CD4-positive, alpha-beta T cell (primary cell): ENCODE measurements at regions not wholly inside any gene's neighbourhood (a gene's known extent, or its start where the extent isn't known, plus 50 kb on each side); places are given as distances from the start of the nearest gene placed in this dataset.

Experiments used
- ATAC-seq: fragments of 200-7000 bp; cut with Tn5 transposase; one replicate; pipeline ENCODE4 v1.10.0; 2022; ENCODE audit warnings: mild to moderate bottlenecking; ENCODE audit not compliant: poor library complexity
- CTCF ChIA-PET: fragments of 350-600 bp; sonication (Branson Sonifier 250); formaldehyde crosslinking; loops from one replicate; lab custom pipeline; 2021; ENCODE audit warnings: antibody characterized with exemption, inconsistent platforms; lab: Charles Lee
- POLR2A ChIA-PET: fragments of 350-600 bp; sonication (Branson Sonifier 250); formaldehyde crosslinking; loops from one replicate; lab custom pipeline; 2021; ENCODE audit warnings: antibody characterized with exemption, inconsistent platforms; lab: Charles Lee
- DNase-seq, 14 experiments: peaks; one replicate each; pipeline ENCODE4 v3.0.0-alpha.2; 2013 to 2020; ENCODE audit warnings: mixed read lengths in 2 of 14
- H3K27ac ChIP-seq, 2 donors: one replicate each; pipeline versions ENCODE4 v1.5.1 to v1.7.0; 2013; ENCODE audit warnings: low read length in 2 of 2, low read depth in 1 of 2, mild to moderate bottlenecking in 1 of 2
- H3K27me3 ChIP-seq, 2 experiments: 1 replicate in 1 of 2; 2 replicates in 1 of 2; pipeline versions ENCODE4 v1.6.1 to v1.7.0; 2013; ENCODE audit warnings: low read length in 2 of 2, control low read depth in 1 of 2, mild to moderate bottlenecking in 1 of 2, moderate library complexity in 1 of 2; ENCODE audit not compliant: insufficient read depth in 2 of 2, control insufficient read depth in 1 of 2
- H3K36me3 ChIP-seq: one replicate; pipeline ENCODE4 v1.6.1; 2013; ENCODE audit warnings: low read length, control low read depth; ENCODE audit not compliant: insufficient read depth
- H3K4me1 ChIP-seq: one replicate; pipeline ENCODE4 v1.6.1; 2013; ENCODE audit warnings: low read length, control low read depth; ENCODE audit not compliant: insufficient read depth
- H3K4me3 ChIP-seq: one replicate; pipeline ENCODE4 v1.5.1; 2013; ENCODE audit warnings: mild to moderate bottlenecking, low read length, moderate library complexity
- H3K9me3 ChIP-seq, 2 experiments: 1 replicate in 1 of 2; 2 replicates in 1 of 2; pipeline versions ENCODE4 v1.6.1 to v1.7.0; 2013; ENCODE audit warnings: low read length in 2 of 2, mild to moderate bottlenecking in 2 of 2, control low read depth in 1 of 2, moderate library complexity in 1 of 2; ENCODE audit not compliant: control insufficient read depth in 1 of 2, insufficient read depth in 1 of 2
- H3K27ac Mint-ChIP-seq: one replicate; pipeline ENCODE4 v1.8.0; 2020; ENCODE audit warnings: mixed read lengths
- H3K27me3 Mint-ChIP-seq: one replicate; pipeline ENCODE4 v1.8.0; 2021; ENCODE audit warnings: mixed read lengths
- H3K36me3 Mint-ChIP-seq: one replicate; pipeline ENCODE4 v1.8.0; 2021; ENCODE audit warnings: low read depth, mixed read lengths
- H3K4me1 Mint-ChIP-seq: one replicate; pipeline ENCODE4 v1.8.0; 2021; ENCODE audit warnings: low read depth, mixed read lengths
- H3K4me3 Mint-ChIP-seq: one replicate; pipeline ENCODE4 v1.8.0; 2020; ENCODE audit warnings: mild to moderate bottlenecking, mixed read lengths
- H3K9me3 Mint-ChIP-seq: one replicate; pipeline ENCODE4 v1.8.0; 2020; ENCODE audit warnings: mixed read lengths
- CTCF ChIP-seq: fragments of 200-600 bp; IDR thresholded peaks from one replicate; pipeline ENCODE4 v1.8.0; 2022; ENCODE audit warnings: antibody characterized with exemption, mild to moderate bottlenecking
- intact Hi-C, 2 experiments: fragments of 100-400 bp; cut with DNase I in 1 of 2; cut with micrococcal nuclease in 1 of 2; formaldehyde crosslinking; loops; one replicate each; pipeline versions ENCODE4 v1.15.1 to v1.9.0; 2023 to 2025; cut with DNase I, micrococcal nuclease

GRCh38 chr5:4222147-4222546, 626.5 kb downstream of the IRX1 start:
- H3K27me3 Mint-ChIP-seq: no peaks in the 10 kb centered on the region
- H3K27ac Mint-ChIP-seq: no peak overlapping the region
- no peaks in the 10 kb centered on the region for H3K36me3 Mint-ChIP-seq
- H3K4me3 ChIP-seq: no peak overlapping the region
- no peak overlapping the region for H3K27ac ChIP-seq
- POLR2A ChIA-PET: no interaction called here
- no peaks in the 10 kb centered on the region for H3K36me3 ChIP-seq
- ATAC-seq: no peak
- no peak overlapping the region for H3K4me3 Mint-ChIP-seq
- H3K9me3 ChIP-seq: peaks cover 0 to 36% of the 10 kb centered on the region in 2 experiments
- no peak for TF ChIP-seq CTCF
- intact Hi-C loops: no loop called here
- H3K4me1 Mint-ChIP-seq: no peaks in the 10 kb centered on the region
- CTCF ChIA-PET: interaction anchor here (0.7 kb wide), 1 partner anchor 13 kb away, joined by 4 read pairs; no protein-coding TSS in a partner anchor
- no peak for DNase-seq
- no peaks in the 10 kb centered on the region for H3K4me1 ChIP-seq
- no peaks in the 10 kb centered on the region for H3K27me3 ChIP-seq
- H3K9me3 Mint-ChIP-seq: no peaks in the 10 kb centered on the region

- H3K4me1 ChIP-seq: no peaks in the 10 kb centered on the region
- Mint-ChIP-seq H3K9me3 (no peaks in the 10 kb centered on the region), H3K4me1 (no peaks in the 10 kb centered on the region), H3K4me3 (no peak overlapping the region), H3K27ac (no peak overlapping the region), H3K36me3 (no peaks in the 10 kb centered on the region), H3K27me3 (no peaks in the 10 kb centered on the region)
- TF ChIP-seq CTCF: no peak
- ChIA-PET CTCF (no interaction called here), POLR2A (no interaction called here)
- no peaks in the 10 kb centered on the region for H3K27me3 ChIP-seq
- H3K4me3 ChIP-seq: no peak overlapping the region
- H3K9me3 ChIP-seq: peaks cover 0 to 36% of the 10 kb centered on the region in 2 experiments
- H3K36me3 ChIP-seq: no peaks in the 10 kb centered on the region
- no peak for DNase-seq
- ATAC-seq: no peak
- intact Hi-C loops: no loop called here
- no peak overlapping the region for H3K27ac ChIP-seq
These were observed 627.2 kb downstream of the IRX1 start for GRCh38 chr5:4222821-4223220.

- Histone ChIP-seq H3K9me3 (peaks cover 0 to 50% of the 10 kb centered on the region in 2 experiments), H3K27ac (no peak overlapping the region), H3K27me3 (no peaks in the 10 kb centered on the region), H3K4me1 (no peaks in the 10 kb centered on the region), H3K36me3 (no peaks in the 10 kb centered on the region), H3K4me3 (no peak overlapping the region)
- Mint-ChIP-seq H3K9me3 (no peaks in the 10 kb centered on the region), H3K4me3 (no peak overlapping the region), H3K4me1 (no peaks in the 10 kb centered on the region), H3K36me3 (no peaks in the 10 kb centered on the region), H3K27me3 (no peaks in the 10 kb centered on the region), H3K27ac (no peak overlapping the region)
- POLR2A ChIA-PET: no interaction called here
- no peak for TF ChIP-seq CTCF
- CTCF ChIA-PET: no interaction called here
- no peak for DNase-seq
- intact Hi-C loops: no loop called here
- ATAC-seq: no peak
These were observed 630.1 kb downstream of the IRX1 start for GRCh38 chr5:4225741-4226140.
